GM23338 (cell line): ENCODE measurements at regions not wholly inside any gene's neighbourhood (a gene's known extent, or its start where the extent isn't known, plus 50 kb on each side); places are given as distances from the start of the nearest gene placed in this dataset.

Source experiments
- EZH2 ChIP-seq: fragments of 200-600 bp; sonication (generic); IDR thresholded peaks from one replicate; pipeline ENCODE4 v1.8.0; 2017; ENCODE audit warnings: antibody characterized with exemption, mild to moderate bottlenecking, low read depth; ENCODE audit not compliant: unreplicated experiment
- EZH2phosphoT487 ChIP-seq: fragments of 200-600 bp; sonication (generic); IDR thresholded peaks from one replicate; pipeline ENCODE4 v1.8.1; 2018; ENCODE audit warnings: antibody characterized with exemption; ENCODE audit not compliant: unreplicated experiment
- JUNB ChIP-seq: IDR thresholded peaks from one replicate; pipeline ENCODE4 v1.6.1; 2016; ENCODE audit warnings: antibody characterized with exemption; ENCODE audit not compliant: unreplicated experiment
- POLR2AphosphoS5 ChIP-seq: IDR thresholded peaks from 2 replicates; pipeline ENCODE4 v1.6.1; 2016; ENCODE audit warnings: antibody characterized with exemption, low read depth
- TF ChIP-seq, protein P1 (sequence below): IDR thresholded peaks from one replicate; pipeline ENCODE4 v1.6.1; 2018; ENCODE audit warnings: antibody characterized with exemption; ENCODE audit not compliant: unreplicated experiment
- TF ChIP-seq, protein P2 (sequence below), 2 experiments: fragments of 200-600 bp in 1 of 2; sonication (generic) in 1 of 2; conservative IDR thresholded peaks; 2 replicates each; pipeline versions ENCODE4 v1.5.1 to v1.6.1; 2016 to 2017; ENCODE audit warnings: antibody characterized with exemption in 2 of 2, low read depth in 2 of 2, mild to moderate bottlenecking in 2 of 2, moderate library complexity in 1 of 2

DNA sequence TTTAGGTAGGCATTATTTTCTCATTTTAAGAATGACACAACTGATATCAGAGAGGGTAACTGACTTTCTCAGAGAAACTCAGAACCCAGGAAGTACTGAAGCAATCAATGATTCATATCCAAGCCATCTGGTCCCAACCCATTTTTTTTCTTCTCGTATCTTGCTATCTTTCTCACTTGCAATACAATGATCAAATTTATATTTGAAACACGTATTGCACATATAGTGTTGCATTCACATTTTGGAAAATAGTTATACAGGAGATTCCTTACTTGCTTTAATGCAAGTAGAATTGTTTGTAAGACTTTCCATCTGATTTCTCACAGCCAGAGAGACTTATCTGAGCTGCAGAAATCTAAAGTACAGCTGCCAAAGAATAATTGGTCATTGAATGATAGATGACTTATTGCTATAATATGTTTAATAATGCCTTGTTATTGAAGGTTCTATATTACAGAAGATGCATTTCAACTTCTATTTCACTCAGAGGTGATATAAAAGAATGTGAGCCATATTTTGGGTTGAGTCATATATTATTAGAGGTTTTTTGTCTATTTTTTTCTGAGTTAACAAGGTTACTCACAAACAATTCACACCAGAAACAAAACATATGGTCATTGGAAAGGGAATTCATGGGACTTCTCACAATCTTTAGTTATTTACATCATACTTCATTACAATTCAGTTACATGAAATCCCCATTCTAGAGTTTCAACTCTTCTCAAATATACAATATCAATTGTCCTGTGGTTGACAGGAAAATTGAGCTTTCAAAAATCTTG, 337.5 kb upstream of the CITED2 start:
- TF ChIP-seq EZH2phosphoT487 (no peak), EZH2 (no peak), POLR2AphosphoS5 (no peak), JUNB (no peak)
- TF ChIP-seq, protein P1, sequence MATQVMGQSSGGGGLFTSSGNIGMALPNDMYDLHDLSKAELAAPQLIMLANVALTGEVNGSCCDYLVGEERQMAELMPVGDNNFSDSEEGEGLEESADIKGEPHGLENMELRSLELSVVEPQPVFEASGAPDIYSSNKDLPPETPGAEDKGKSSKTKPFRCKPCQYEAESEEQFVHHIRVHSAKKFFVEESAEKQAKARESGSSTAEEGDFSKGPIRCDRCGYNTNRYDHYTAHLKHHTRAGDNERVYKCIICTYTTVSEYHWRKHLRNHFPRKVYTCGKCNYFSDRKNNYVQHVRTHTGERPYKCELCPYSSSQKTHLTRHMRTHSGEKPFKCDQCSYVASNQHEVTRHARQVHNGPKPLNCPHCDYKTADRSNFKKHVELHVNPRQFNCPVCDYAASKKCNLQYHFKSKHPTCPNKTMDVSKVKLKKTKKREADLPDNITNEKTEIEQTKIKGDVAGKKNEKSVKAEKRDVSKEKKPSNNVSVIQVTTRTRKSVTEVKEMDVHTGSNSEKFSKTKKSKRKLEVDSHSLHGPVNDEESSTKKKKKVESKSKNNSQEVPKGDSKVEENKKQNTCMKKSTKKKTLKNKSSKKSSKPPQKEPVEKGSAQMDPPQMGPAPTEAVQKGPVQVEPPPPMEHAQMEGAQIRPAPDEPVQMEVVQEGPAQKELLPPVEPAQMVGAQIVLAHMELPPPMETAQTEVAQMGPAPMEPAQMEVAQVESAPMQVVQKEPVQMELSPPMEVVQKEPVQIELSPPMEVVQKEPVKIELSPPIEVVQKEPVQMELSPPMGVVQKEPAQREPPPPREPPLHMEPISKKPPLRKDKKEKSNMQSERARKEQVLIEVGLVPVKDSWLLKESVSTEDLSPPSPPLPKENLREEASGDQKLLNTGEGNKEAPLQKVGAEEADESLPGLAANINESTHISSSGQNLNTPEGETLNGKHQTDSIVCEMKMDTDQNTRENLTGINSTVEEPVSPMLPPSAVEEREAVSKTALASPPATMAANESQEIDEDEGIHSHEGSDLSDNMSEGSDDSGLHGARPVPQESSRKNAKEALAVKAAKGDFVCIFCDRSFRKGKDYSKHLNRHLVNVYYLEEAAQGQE = no peak
- TF ChIP-seq, protein P2, sequence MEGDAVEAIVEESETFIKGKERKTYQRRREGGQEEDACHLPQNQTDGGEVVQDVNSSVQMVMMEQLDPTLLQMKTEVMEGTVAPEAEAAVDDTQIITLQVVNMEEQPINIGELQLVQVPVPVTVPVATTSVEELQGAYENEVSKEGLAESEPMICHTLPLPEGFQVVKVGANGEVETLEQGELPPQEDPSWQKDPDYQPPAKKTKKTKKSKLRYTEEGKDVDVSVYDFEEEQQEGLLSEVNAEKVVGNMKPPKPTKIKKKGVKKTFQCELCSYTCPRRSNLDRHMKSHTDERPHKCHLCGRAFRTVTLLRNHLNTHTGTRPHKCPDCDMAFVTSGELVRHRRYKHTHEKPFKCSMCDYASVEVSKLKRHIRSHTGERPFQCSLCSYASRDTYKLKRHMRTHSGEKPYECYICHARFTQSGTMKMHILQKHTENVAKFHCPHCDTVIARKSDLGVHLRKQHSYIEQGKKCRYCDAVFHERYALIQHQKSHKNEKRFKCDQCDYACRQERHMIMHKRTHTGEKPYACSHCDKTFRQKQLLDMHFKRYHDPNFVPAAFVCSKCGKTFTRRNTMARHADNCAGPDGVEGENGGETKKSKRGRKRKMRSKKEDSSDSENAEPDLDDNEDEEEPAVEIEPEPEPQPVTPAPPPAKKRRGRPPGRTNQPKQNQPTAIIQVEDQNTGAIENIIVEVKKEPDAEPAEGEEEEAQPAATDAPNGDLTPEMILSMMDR (conservative IDR thresholded peaks at IDR 0.05; ENCODE audit: low read depth in 2 of 2) = no peak
